H9 (cell line): ENCODE measurements at regions not wholly inside any gene's neighbourhood (a gene's known extent, or its start where the extent isn't known, plus 50 kb on each side); places are given as distances from the start of the nearest gene placed in this dataset.

ENCODE experiments used
- DNase-seq: peaks from one replicate; pipeline ENCODE4 v3.0.0-alpha.2; 2017
- H2AFZ ChIP-seq: one replicate; pipeline ENCODE4 v1.6.1; 2013; ENCODE audit warnings: mild to moderate bottlenecking, low read length, control low read depth, moderate library complexity
- H2AK5ac ChIP-seq: 2 replicates; pipeline ENCODE4 v1.6.1; 2013; ENCODE audit warnings: low read length, control low read depth, mixed read lengths; ENCODE audit not compliant: insufficient read length
- H2BK120ac ChIP-seq: one replicate; pipeline ENCODE4 v1.6.1; 2013; ENCODE audit warnings: low read depth, mild to moderate bottlenecking, low read length, control low read depth, inconsistent platforms; ENCODE audit not compliant: poor library complexity, severe bottlenecking
- H2BK12ac ChIP-seq: 2 replicates; pipeline ENCODE4 v1.6.1; 2013; ENCODE audit warnings: low read length, control low read depth, mixed read lengths, low read depth; ENCODE audit not compliant: insufficient read length
- H2BK15ac ChIP-seq: 2 replicates; pipeline ENCODE4 v1.6.1; 2013; ENCODE audit warnings: low read depth, low read length, control low read depth
- H2BK20ac ChIP-seq: one replicate; pipeline ENCODE4 v1.6.1; 2013; ENCODE audit warnings: low read depth, mild to moderate bottlenecking, low read length, control low read depth, inconsistent platforms; ENCODE audit not compliant: poor library complexity, severe bottlenecking
- H2BK5ac ChIP-seq: 2 replicates; pipeline ENCODE4 v1.6.1; 2013; ENCODE audit warnings: low read length, control low read depth, mixed read lengths; ENCODE audit not compliant: insufficient read length
- H3K14ac ChIP-seq: 2 replicates; pipeline ENCODE4 v1.6.1; 2013; ENCODE audit warnings: low read length, control low read depth; ENCODE audit not compliant: insufficient read depth
- H3K18ac ChIP-seq: 2 replicates; pipeline ENCODE4 v1.6.1; 2013; ENCODE audit warnings: low read depth, mild to moderate bottlenecking, mixed read lengths, low read length, control low read depth; ENCODE audit not compliant: insufficient read length
- H3K23ac ChIP-seq: 2 replicates; pipeline ENCODE4 v1.6.1; 2013; ENCODE audit warnings: low read length, control low read depth, mixed read lengths, low read depth; ENCODE audit not compliant: insufficient read length
- H3K23me2 ChIP-seq: 2 replicates; pipeline ENCODE4 v1.6.1; 2013; ENCODE audit warnings: low read depth, mild to moderate bottlenecking, mixed read lengths, low read length, control low read depth; ENCODE audit not compliant: insufficient read length, poor library complexity, severe bottlenecking
- H3K27ac ChIP-seq: 2 replicates; pipeline ENCODE4 v1.5.1; 2013; ENCODE audit warnings: low read length, control low read depth, mixed read lengths, low read depth; ENCODE audit not compliant: insufficient read length
- H3K27me3 ChIP-seq: 2 replicates; pipeline ENCODE4 v1.6.1; 2013; ENCODE audit warnings: low read length, control low read depth, inconsistent platforms; ENCODE audit not compliant: insufficient read depth
- H3K4ac ChIP-seq: 2 replicates; pipeline ENCODE4 v1.6.1; 2013; ENCODE audit warnings: low read depth, mild to moderate bottlenecking, control low read depth, inconsistent platforms, low read length, moderate library complexity
- H3K4me1 ChIP-seq: 2 replicates; pipeline ENCODE4 v1.6.1; 2013; ENCODE audit warnings: low read length, control low read depth, inconsistent platforms; ENCODE audit not compliant: insufficient read depth
- H3K4me2 ChIP-seq: 2 replicates; pipeline ENCODE4 v1.6.1; 2013; ENCODE audit warnings: low read length, control low read depth, mixed read lengths; ENCODE audit not compliant: insufficient read length, insufficient read depth
- H3K56ac ChIP-seq: 2 replicates; pipeline ENCODE4 v1.6.1; 2013; ENCODE audit warnings: low read depth, mild to moderate bottlenecking, mixed read lengths, low read length, control low read depth; ENCODE audit not compliant: insufficient read length
- H3K79me1 ChIP-seq: 2 replicates; pipeline ENCODE4 v1.6.1; 2013; ENCODE audit warnings: low read depth, mild to moderate bottlenecking, moderate library complexity, low read length, control low read depth, inconsistent platforms; ENCODE audit not compliant: insufficient read depth, poor library complexity, severe bottlenecking
- H3K79me2 ChIP-seq: 2 replicates; pipeline ENCODE4 v1.6.1; 2013; ENCODE audit warnings: low read length, control low read depth, inconsistent platforms; ENCODE audit not compliant: insufficient read depth
- H3K9ac ChIP-seq: 2 replicates; pipeline ENCODE4 v1.6.1; 2013; ENCODE audit warnings: low read length, control low read depth, mixed read lengths; ENCODE audit not compliant: insufficient read length; ENCODE audit errors: extremely low read depth
- H3K9me3 ChIP-seq: one replicate; pipeline ENCODE4 v1.6.1; 2013; ENCODE audit warnings: low read depth, low read length, inconsistent platforms; ENCODE audit not compliant: control insufficient read depth
- H3T11ph ChIP-seq: one replicate; pipeline ENCODE4 v1.6.1; 2013; ENCODE audit warnings: mild to moderate bottlenecking, low read length, control low read depth, inconsistent platforms
- H4K20me1 ChIP-seq: one replicate; pipeline ENCODE4 v1.6.1; 2013; ENCODE audit not compliant: control insufficient read depth, insufficient read length, insufficient read depth
- H4K5ac ChIP-seq: 2 replicates; pipeline ENCODE4 v1.6.1; 2013; ENCODE audit warnings: low read depth, mild to moderate bottlenecking, mixed read lengths, low read length, control low read depth; ENCODE audit not compliant: insufficient read length
- H4K8ac ChIP-seq: replicated peaks from 2 replicates; pipeline ENCODE4 v1.6.1; 2013; ENCODE audit warnings: low read length, control low read depth, mixed read lengths, low read depth; ENCODE audit not compliant: insufficient read length
- H4K91ac ChIP-seq: 2 replicates; pipeline ENCODE4 v1.6.1; 2013; ENCODE audit warnings: low read depth, mild to moderate bottlenecking, moderate library complexity, mixed read lengths, low read length, control low read depth; ENCODE audit not compliant: insufficient read length
- H3K27ac Mint-ChIP-seq, 3 experiments: 2 replicates in 2 of 3; 3 replicates in 1 of 3; pipeline ENCODE4 v1.8.0; 2020 to 2021; ENCODE audit warnings: mixed read lengths in 3 of 3, mild to moderate bottlenecking in 1 of 3, moderate library complexity in 1 of 3
- H3K27me3 Mint-ChIP-seq: 2 replicates; pipeline ENCODE4 v1.8.0; 2021; ENCODE audit warnings: low read depth, mild to moderate bottlenecking, moderate library complexity, mixed read lengths
- H3K36me3 Mint-ChIP-seq, 3 experiments: 2 replicates in 2 of 3; 3 replicates in 1 of 3; pipeline ENCODE4 v1.8.0; 2020 to 2021; ENCODE audit warnings: low read depth in 3 of 3, mixed read lengths in 3 of 3; ENCODE audit not compliant: insufficient read depth in 1 of 3
- H3K4me1 Mint-ChIP-seq, 2 experiments: 2 replicates each; pipeline ENCODE4 v1.8.0; 2020; ENCODE audit warnings: mixed read lengths in 2 of 2
- H3K4me3 Mint-ChIP-seq, 2 experiments: 2 replicates in 1 of 2; 3 replicates in 1 of 2; pipeline ENCODE4 v1.8.0; 2020 to 2021; ENCODE audit warnings: mild to moderate bottlenecking in 2 of 2, mixed read lengths in 2 of 2, moderate library complexity in 1 of 2
- H3K9me3 Mint-ChIP-seq, 2 experiments: 2 replicates in 1 of 2; 3 replicates in 1 of 2; pipeline ENCODE4 v1.8.0; 2020; ENCODE audit warnings: mild to moderate bottlenecking in 2 of 2, mixed read lengths in 2 of 2, moderate library complexity in 1 of 2
- CTCF ChIP-seq: fragments of 200-600 bp; sonication (generic); conservative IDR thresholded peaks from 3 replicates; pipeline ENCODE4 v1.8.0; 2021; ENCODE audit warnings: antibody characterized with exemption, mild to moderate bottlenecking
- WGBS: extraction: QIAGEN DNeasy Blood & Tissue Kit; methylation state at CpG from one replicate; pipeline ENCODE4 v1.1.7; 2013; ENCODE audit warnings: missing lambda C conversion rate, low lambda C conversion rate, mixed read lengths; ENCODE audit not compliant: insufficient read length; ENCODE audit errors: extremely low coverage; 5-methylcytosine and 5-hydroxymethylcytosine counted together

GRCh38 chr13:104983601-104984000, 1551.9 kb downstream of the EFNB2 start:
- Histone ChIP-seq H3K9ac (no peak overlapping the region), H4K20me1 (no peaks in the 10 kb centered on the region), H2BK5ac (no peak overlapping the region), H3K23me2 (no peaks in the 10 kb centered on the region), H3K27me3 (no peaks in the 10 kb centered on the region), H2BK20ac (no peak overlapping the region), H2AK5ac (no peak overlapping the region), H2BK12ac (no peak overlapping the region), H3K27ac (no peak overlapping the region), H3K18ac (no peak overlapping the region), H3K4me1 (no peaks in the 10 kb centered on the region), H3K9me3 (no peaks in the 10 kb centered on the region), H3K14ac (no peak overlapping the region), H3K4me2 (no peak overlapping the region), H2AFZ (no peak overlapping the region), H2BK15ac (no peak overlapping the region), H4K91ac (no peak overlapping the region), H4K8ac (no peak overlapping the region), H3K4ac (no peak overlapping the region), H3K79me1 (no peaks in the 10 kb centered on the region), H4K5ac (no peak overlapping the region), H3K56ac (no peak overlapping the region), H3K79me2 (no peaks in the 10 kb centered on the region), H2BK120ac (no peak overlapping the region), H3K23ac (no peak overlapping the region), H3T11ph (no peak overlapping the region)
- Mint-ChIP-seq H3K27me3 (no peaks in the 10 kb centered on the region), H3K4me3 (no peak overlapping the region), H3K27ac (no peak overlapping the region), H3K36me3 (no peaks in the 10 kb centered on the region), H3K9me3 (no peaks in the 10 kb centered on the region), H3K4me1 (no peaks in the 10 kb centered on the region)
- TF ChIP-seq CTCF: no peak
- no peak for DNase-seq
- no CpG with 5 or more reads among the region's 1 CpG for whole genome bisulfite sequencing
